ENCODE measurements at regions not wholly inside any gene's neighbourhood (a gene's known extent, or its start where the extent isn't known, plus 50 kb on each side); places are given as distances from the start of the nearest gene placed in this dataset.

DNA sequence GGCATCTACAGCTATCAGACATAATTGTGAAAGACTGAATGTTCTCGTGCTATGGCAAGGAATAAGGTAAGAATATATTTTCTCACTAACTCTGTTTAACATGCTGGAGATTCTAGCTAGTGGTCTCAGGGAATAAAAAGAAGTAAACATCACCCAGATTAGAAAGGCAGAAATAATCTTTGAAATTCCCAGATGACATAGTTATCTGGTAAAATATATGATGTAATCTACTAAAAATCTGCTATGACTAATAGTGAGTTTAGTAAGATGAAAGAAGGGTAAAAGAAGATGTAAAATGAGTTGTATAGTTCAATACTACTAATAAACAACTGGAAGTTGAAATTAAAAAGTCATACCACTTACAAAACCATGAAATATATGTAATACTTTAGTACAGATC is 134.2 kb downstream of the DSC3 start:
- no peaks in the 10 kb centered on the region for H3K27me3 ChIP-seq (ENCODE audit: control insufficient read depth in 1 of 2, insufficient read depth in 2 of 2, low read length in 2 of 2)
- no peaks in the 10 kb centered on the region for H3K36me3 ChIP-seq (replicated peaks in 1 of 2; ENCODE audit: control insufficient read depth in 1 of 2, insufficient read depth in 2 of 2, low read length in 2 of 2)
- 0% methylated on average over 1 of the region's 1 CpG for WGBS (ENCODE audit: low lambda C conversion rate)
- no peaks in the 10 kb centered on the region for H4K20me1 ChIP-seq (ENCODE audit: insufficient read depth, low read length)
- H3K79me2 ChIP-seq (ENCODE audit: insufficient read depth, low read length), result no peaks in the 10 kb centered on the region
- H3K4me2 ChIP-seq (ENCODE audit: low read depth, low read length), result no peak overlapping the region
- no peaks in the 10 kb centered on the region for H3K4me1 ChIP-seq (ENCODE audit: insufficient read depth, low read length)
- no peak for DNase-seq (ENCODE audit: low spot score)
- no peak overlapping the region for H2AFZ ChIP-seq (ENCODE audit: low read length)
- ChIA-PET CTCF (ENCODE audit: low intra/inter-chr PET ratio, low total read pairs) (no interaction called here), POLR2A (no interaction called here)
- H3K9ac ChIP-seq (ENCODE audit: insufficient read depth, low read depth, low read length), result no peak overlapping the region
- FAIRE-seq, result no peak
- H3K4me3 ChIP-seq (replicated peaks in 1 of 3; ENCODE audit: insufficient read depth in 1 of 3, low read depth in 2 of 3, low read length in 3 of 3), result no peak overlapping the region
- intact Hi-C loops (cut with micrococcal nuclease; ENCODE audit: unreplicated experiment), result no loop called here
- ATAC-seq, result no peak
- in situ Hi-C loops (cut with HindIII; ENCODE audit: extremely low pct_ligation_motif_present, low pct_unique_long_range_greater_than_20kb), result no loop called here
- no peaks in the 10 kb centered on the region for H3K9me3 ChIP-seq (ENCODE audit: low read length)
- no TSS peak for BruUV-seq (replicated peaks)
- TF ChIP-seq ATF7 (IDR thresholded peaks at IDR 0.05) (peak; percentile 43; the same call in 1 of the 2 replicates), ATF7 (CRISPR knock-in tag; IDR thresholded peaks at IDR 0.05) (no peak), HOXA9 (CRISPR knock-in tag; IDR thresholded peaks at IDR 0.05; ENCODE audit: borderline replicate concordance) (no peak)
- H3K27ac ChIP-seq (ENCODE audit: extremely low read length, insufficient read depth, low read length), result no peak overlapping the region

- no peaks in the 10 kb centered on the region for H3K36me3 ChIP-seq (replicated peaks in 1 of 2; ENCODE audit: control insufficient read depth in 1 of 2, insufficient read depth in 2 of 2, low read length in 2 of 2)
- intact Hi-C loops (cut with micrococcal nuclease; ENCODE audit: unreplicated experiment), result no loop called here
- FAIRE-seq (no peak), ATAC-seq (no peak; the same call in 2 of the 3 replicates), DNase-seq (ENCODE audit: low spot score) (peak; percentile 9)
- ChIA-PET POLR2A (no interaction called here), CTCF (ENCODE audit: low intra/inter-chr PET ratio, low total read pairs) (no interaction called here)
- BruUV-seq (replicated peaks), result no TSS peak
- H3K27ac ChIP-seq (ENCODE audit: extremely low read length, insufficient read depth, low read length), result no peak overlapping the region
- H4K20me1 ChIP-seq (ENCODE audit: insufficient read depth, low read length), result no peaks in the 10 kb centered on the region
- H3K9ac ChIP-seq (ENCODE audit: insufficient read depth, low read depth, low read length), result no peak overlapping the region
- no peaks in the 10 kb centered on the region for H3K9me3 ChIP-seq (ENCODE audit: low read length)
- no peak overlapping the region for H3K4me2 ChIP-seq (ENCODE audit: low read depth, low read length)
- H3K4me3 ChIP-seq (replicated peaks in 1 of 3; ENCODE audit: insufficient read depth in 1 of 3, low read depth in 2 of 3, low read length in 3 of 3), result no peak overlapping the region
- H3K4me1 ChIP-seq (ENCODE audit: insufficient read depth, low read length), result no peaks in the 10 kb centered on the region
- no peak overlapping the region for H2AFZ ChIP-seq (ENCODE audit: low read length)
- no peaks in the 10 kb centered on the region for H3K79me2 ChIP-seq (ENCODE audit: insufficient read depth, low read length)
- no peak for TF ChIP-seq HOMEZ (CRISPR knock-in tag; IDR thresholded peaks at IDR 0.05; ENCODE audit: low read depth)
- no peak for TF ChIP-seq SMC3 (IDR thresholded peaks at IDR 0.05; ENCODE audit: low read length)
- 0 out of 2 replicates have a peak, but pooled peaks have one; percentile 30 for TF ChIP-seq FOSL2 (CRISPR knock-in tag; IDR thresholded peaks at IDR 0.05)
- TF ChIP-seq, protein P1, sequence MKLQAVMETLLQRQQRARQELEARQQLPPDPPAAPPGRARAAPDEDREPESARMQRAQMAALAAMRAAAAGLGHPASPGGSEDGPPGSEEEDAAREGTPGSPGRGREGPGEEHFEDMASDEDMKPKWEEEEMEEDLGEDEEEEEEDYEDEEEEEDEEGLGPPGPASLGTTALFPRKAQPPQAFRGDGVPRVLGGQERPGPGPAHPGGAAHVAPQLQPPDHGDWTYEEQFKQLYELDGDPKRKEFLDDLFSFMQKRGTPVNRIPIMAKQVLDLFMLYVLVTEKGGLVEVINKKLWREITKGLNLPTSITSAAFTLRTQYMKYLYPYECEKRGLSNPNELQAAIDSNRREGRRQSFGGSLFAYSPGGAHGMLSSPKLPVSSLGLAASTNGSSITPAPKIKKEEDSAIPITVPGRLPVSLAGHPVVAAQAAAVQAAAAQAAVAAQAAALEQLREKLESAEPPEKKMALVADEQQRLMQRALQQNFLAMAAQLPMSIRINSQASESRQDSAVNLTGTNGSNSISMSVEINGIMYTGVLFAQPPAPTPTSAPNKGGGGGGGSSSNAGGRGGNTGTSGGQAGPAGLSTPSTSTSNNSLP (IDR thresholded peaks at IDR 0.05; ENCODE audit: low read depth, low read length), result no peak
- no peak for TF ChIP-seq ELF1 (CRISPR knock-in tag; IDR thresholded peaks at IDR 0.05)
- TF ChIP-seq NKX3-1 (CRISPR knock-in tag; IDR thresholded peaks at IDR 0.05), result no peak
- no peaks in the 10 kb centered on the region for H3K27me3 ChIP-seq (ENCODE audit: control insufficient read depth in 1 of 2, insufficient read depth in 2 of 2, low read length in 2 of 2)
- in situ Hi-C loops (cut with HindIII; ENCODE audit: extremely low pct_ligation_motif_present, low pct_unique_long_range_greater_than_20kb), result no loop called here
Measured at GRCh38 chr18:30903566-30903965, 139.0 kb downstream of the DSC3 start.
